CD14-positive monocyte (primary cell): ENCODE measurements at regions not wholly inside any gene's neighbourhood (a gene's known extent, or its start where the extent isn't known, plus 50 kb on each side); places are given as distances from the start of the nearest gene placed in this dataset.

Experiments used
- DNase-seq, 3 donors: peaks; one replicate each; pipeline ENCODE4 v3.0.0-alpha.2; 2011 to 2022
- H2AFZ ChIP-seq: 2 replicates; pipeline ENCODE4 v1.6.0; 2012; ENCODE audit warnings: mild to moderate bottlenecking, low read depth, low read length, inconsistent platforms; ENCODE audit not compliant: insufficient read depth, poor library complexity, severe bottlenecking
- H3K27ac ChIP-seq, 2 donors: 1 replicate in 1 of 2; 2 replicates in 1 of 2; pipeline ENCODE4 v1.5.1; 2012 to 2013; ENCODE audit warnings: low read length in 2 of 2, control low read depth in 1 of 2, inconsistent platforms in 1 of 2, low read depth in 1 of 2, mild to moderate bottlenecking in 1 of 2
- H3K27me3 ChIP-seq, 2 donors: one replicate each; pipeline versions ENCODE4 v1.6.0 to v1.6.1; 2011 to 2013; ENCODE audit warnings: low read length in 2 of 2; ENCODE audit not compliant: control insufficient read depth in 2 of 2, insufficient read depth in 2 of 2
- H3K36me3 ChIP-seq, 2 donors: replicated peaks in 1 of 2; 1 replicate in 1 of 2; 2 replicates in 1 of 2; pipeline versions ENCODE4 v1.5.1 to v1.6.1; 2012 to 2013; ENCODE audit warnings: low read length in 2 of 2, control low read depth in 1 of 2, inconsistent platforms in 1 of 2, mild to moderate bottlenecking in 1 of 2; ENCODE audit not compliant: insufficient read depth in 2 of 2, control insufficient read depth in 1 of 2
- H3K4me1 ChIP-seq, 2 donors: 1 replicate in 1 of 2; 2 replicates in 1 of 2; pipeline versions ENCODE4 v1.5.1 to v1.6.1; 2012 to 2013; ENCODE audit warnings: low read length in 2 of 2, control low read depth in 1 of 2, inconsistent platforms in 1 of 2, mild to moderate bottlenecking in 1 of 2, moderate library complexity in 1 of 2; ENCODE audit not compliant: insufficient read depth in 2 of 2, control insufficient read depth in 1 of 2
- H3K4me2 ChIP-seq: replicated peaks from 2 replicates; pipeline ENCODE3; 2012; ENCODE audit warnings: low read length, moderate library complexity, mild to moderate bottlenecking; ENCODE audit not compliant: poor library complexity, severe bottlenecking; ENCODE audit errors: extremely low read depth
- H3K4me3 ChIP-seq, 3 experiments: fragments of 200-600 bp in 1 of 3; sonication (generic) in 1 of 3; replicated peaks in 1 of 3; 1 replicate in 2 of 3; 2 replicates in 1 of 3; pipeline ENCODE4 v1.5.1; 2011 to 2013; ENCODE audit warnings: low read length in 3 of 3, mild to moderate bottlenecking in 3 of 3, control low read depth in 2 of 3, low read depth in 2 of 3, inconsistent platforms in 1 of 3, moderate library complexity in 1 of 3
- H3K79me2 ChIP-seq: 2 replicates; pipeline ENCODE4 v1.6.0; 2012; ENCODE audit warnings: mild to moderate bottlenecking, control low read depth, inconsistent platforms, low read length, moderate library complexity; ENCODE audit not compliant: insufficient read depth
- H3K9ac ChIP-seq: 2 replicates; pipeline ENCODE4 v1.6.0; 2017; ENCODE audit warnings: low read length, mild to moderate bottlenecking; ENCODE audit not compliant: insufficient read depth, poor library complexity, severe bottlenecking
- H3K9me3 ChIP-seq, 2 donors: replicated peaks in 1 of 2; 1 replicate in 1 of 2; 2 replicates in 1 of 2; pipeline versions ENCODE4 v1.5.1 to v1.6.1; 2012 to 2013; ENCODE audit warnings: low read length in 2 of 2, control low read depth in 1 of 2; ENCODE audit not compliant: control insufficient read depth in 1 of 2, insufficient read depth in 1 of 2
- H4K20me1 ChIP-seq: 2 replicates; pipeline ENCODE4 v1.6.0; 2012; ENCODE audit warnings: mild to moderate bottlenecking, low read length, control low read depth, moderate library complexity; ENCODE audit not compliant: insufficient read depth
- H3K27ac Mint-ChIP-seq, 7 donors: one replicate each; pipeline ENCODE4 v1.8.0; 2020; ENCODE audit warnings: mild to moderate bottlenecking in 7 of 7, mixed read lengths in 7 of 7, moderate library complexity in 6 of 7, inconsistent platforms in 2 of 7
- H3K27me3 Mint-ChIP-seq, 3 donors: one replicate each; pipeline ENCODE4 v1.8.0; 2021 to 2022; ENCODE audit warnings: low read depth in 3 of 3, mild to moderate bottlenecking in 3 of 3, mixed read lengths in 3 of 3, moderate library complexity in 3 of 3, inconsistent platforms in 1 of 3
- H3K36me3 Mint-ChIP-seq, 2 donors: one replicate each; pipeline ENCODE4 v1.8.0; 2020; ENCODE audit warnings: mixed read lengths in 2 of 2, inconsistent platforms in 1 of 2, mild to moderate bottlenecking in 1 of 2
- H3K4me1 Mint-ChIP-seq: one replicate; pipeline ENCODE4 v1.8.0; 2020; ENCODE audit warnings: mild to moderate bottlenecking, mixed read lengths
- H3K4me3 Mint-ChIP-seq, 2 donors: one replicate each; pipeline ENCODE4 v1.8.0; 2020; ENCODE audit warnings: mild to moderate bottlenecking in 2 of 2, mixed read lengths in 2 of 2, moderate library complexity in 1 of 2
- H3K9me3 Mint-ChIP-seq, 7 donors: one replicate each; pipeline ENCODE4 v1.8.0; 2020 to 2022; ENCODE audit warnings: mixed read lengths in 7 of 7, mild to moderate bottlenecking in 6 of 7, moderate library complexity in 6 of 7, inconsistent platforms in 2 of 7
- CTCF ChIP-seq: fragments of 200-600 bp; IDR thresholded peaks from one replicate; pipeline ENCODE4 v1.8.0; 2022; ENCODE audit warnings: antibody characterized with exemption, mild to moderate bottlenecking
- WGBS: methylation state at CpG from one replicate; pipeline ENCODE4 v1.1.5; 2013; ENCODE audit warnings: missing lambda C conversion rate; ENCODE audit not compliant: insufficient coverage; 5-methylcytosine and 5-hydroxymethylcytosine counted together
- intact Hi-C, 2 donors: fragments of 100-400 bp; cut with micrococcal nuclease; formaldehyde crosslinking; loops; one replicate each; pipeline versions ENCODE4 v1.15.0 to v1.15.1; 2023

GRCh38 chr5:108639366-108639765 is 108.3 kb upstream of the FER start:
- peaks cover 1 to 3% (median 2%) of the 10 kb centered on the region in 3 donors for H3K27me3 Mint-ChIP-seq
- no peaks in the 10 kb centered on the region for H4K20me1 ChIP-seq

GRCh38 chr5:108638021-108638420 is 109.7 kb upstream of the FER start:
- Histone ChIP-seq H4K20me1 (no peaks in the 10 kb centered on the region), H3K27ac (peak overlapping the region in 1 of 2 donors; percentile 21), H3K36me3 (no peaks in the 10 kb centered on the region), H3K4me1 (peaks cover 5 to 10% of the 10 kb centered on the region in 2 donors), H2AFZ (no peak overlapping the region), H3K27me3 (no peaks in the 10 kb centered on the region), H3K9ac (no peak overlapping the region), H3K9me3 (no peaks in the 10 kb centered on the region), H3K79me2 (no peaks in the 10 kb centered on the region), H3K4me2 (no peak overlapping the region), H3K4me3 (no peak overlapping the region)
- Mint-ChIP-seq H3K9me3 (peaks cover 0 to 2% (median 0%) of the 10 kb centered on the region in 7 donors), H3K4me3 (no peak overlapping the region), H3K27ac (peak overlapping the region in 2 of 7 donors; percentile 5 to 10), H3K36me3 (no peaks in the 10 kb centered on the region), H3K27me3 (peaks cover 1 to 3% (median 2%) of the 10 kb centered on the region in 3 donors), H3K4me1 (peaks cover 14% of the 10 kb centered on the region)
- no peak for DNase-seq
- 100% methylated on average over 2 of the region's 2 CpGs for WGBS
- no peak for TF ChIP-seq CTCF
- intact Hi-C loops: no loop called here

More at GRCh38 chr5:108639366-108639765, 108.3 kb upstream of the FER start:
- no peaks in the 10 kb centered on the region for H3K79me2 ChIP-seq
- H3K4me2 ChIP-seq: no peak overlapping the region
- no peak overlapping the region for H3K27ac ChIP-seq
- no peaks in the 10 kb centered on the region for H3K36me3 ChIP-seq
- no peak overlapping the region for H3K9ac ChIP-seq
- H3K4me3 ChIP-seq: no peak overlapping the region
- no peak overlapping the region for H3K4me3 Mint-ChIP-seq
- peaks cover 5 to 10% of the 10 kb centered on the region in 2 donors for H3K4me1 ChIP-seq
- WGBS: no CpG with 5 or more reads among the region's 3 CpGs
- DNase-seq: no peak
- no peak for TF ChIP-seq CTCF
- intact Hi-C loops: no loop called here
- no peak overlapping the region for H3K27ac Mint-ChIP-seq
- peak overlapping the region; percentile 17 for H2AFZ ChIP-seq
- peaks cover 0 to 2% (median 0%) of the 10 kb centered on the region in 7 donors for H3K9me3 Mint-ChIP-seq
- no peaks in the 10 kb centered on the region for H3K9me3 ChIP-seq
- peaks cover 14% of the 10 kb centered on the region for H3K4me1 Mint-ChIP-seq
- H3K27me3 ChIP-seq: no peaks in the 10 kb centered on the region
- no peaks in the 10 kb centered on the region for H3K36me3 Mint-ChIP-seq
